ENCODE measurements at regions not wholly inside any gene's neighbourhood (a gene's known extent, or its start where the extent isn't known, plus 50 kb on each side); places are given as distances from the start of the nearest gene placed in this dataset.

GRCh38 chr3:35045118-35045517 is 594.2 kb upstream of the ARPP21 start:
- TF ChIP-seq CTCF (IDR thresholded peaks at IDR 0.05), result no peak
- TF ChIP-seq POLR2A (IDR thresholded peaks at IDR 0.05), result no peak
- no peak for TF ChIP-seq EP300 (IDR thresholded peaks at IDR 0.05)
- no peak for TF ChIP-seq POLR2AphosphoS5 (IDR thresholded peaks at IDR 0.05)

All from sigmoid colon (tissue), 4 donors.